Right lobe of liver (tissue), 6 donors: ENCODE measurements at regions not wholly inside any gene's neighbourhood (a gene's known extent, or its start where the extent isn't known, plus 50 kb on each side); places are given as distances from the start of the nearest gene placed in this dataset.

Experiments
- ATAC-seq, 4 donors: fragments of 200-7000 bp; cut with Tn5 transposase; one replicate each; pipeline ENCODE4 v1.9.1; 2020; ENCODE audit warnings: mild to moderate bottlenecking in 4 of 4, moderate library complexity in 4 of 4
- DNase-seq, 3 donors: peaks; one replicate each; pipeline ENCODE4 v3.0.0-alpha.2; 2020
- H3K27ac ChIP-seq, 3 donors: fragments of 200-600 bp; one replicate each; pipeline ENCODE4 v1.8.0; 2022
- H3K27me3 ChIP-seq, 2 donors: fragments of 200-600 bp; one replicate each; pipeline ENCODE4 v1.8.0; 2022
- H3K36me3 ChIP-seq, 4 donors: fragments of 200-600 bp; sonication (generic) in 1 of 4; one replicate each; pipeline versions ENCODE4 v1.5.1 to v1.8.0; 2017 to 2022; ENCODE audit warnings: control low read depth in 1 of 4
- H3K4me1 ChIP-seq, 4 donors: fragments of 200-600 bp; sonication (generic) in 1 of 4; one replicate each; pipeline versions ENCODE4 v1.5.1 to v1.8.0; 2017 to 2022; ENCODE audit warnings: control low read depth in 1 of 4
- H3K4me3 ChIP-seq, 3 donors: fragments of 200-600 bp; one replicate each; pipeline ENCODE4 v1.8.0; 2022
- H3K9me3 ChIP-seq, 4 donors: fragments of 200-600 bp; sonication (generic) in 1 of 4; one replicate each; pipeline versions ENCODE4 v1.5.1 to v1.8.0; 2017 to 2022; ENCODE audit warnings: control low read depth in 1 of 4
- CTCF ChIP-seq, 4 donors: fragments of 200-600 bp in 3 of 4; fragments of 450-650 bp in 1 of 4; IDR thresholded peaks; one replicate each; pipeline versions ENCODE4 v1.5.1 to v1.8.0; 2016 to 2022; ENCODE audit warnings: antibody characterized with exemption in 4 of 4, mild to moderate bottlenecking in 2 of 4
- POLR2A ChIP-seq: fragments of 450-650 bp; IDR thresholded peaks from one replicate; pipeline ENCODE4 v1.6.1; 2017; ENCODE audit warnings: antibody characterized with exemption, mild to moderate bottlenecking
- WGBS: methylation state at CpG from one replicate; pipeline ENCODE4 v1.1.6; 2018; ENCODE audit warnings: low coverage, low lambda C conversion rate; ENCODE audit not compliant: insufficient coverage; ENCODE audit errors: missing lambda C conversion rate; 5-methylcytosine and 5-hydroxymethylcytosine counted together
- intact Hi-C, 2 donors: fragments of 100-400 bp; cut with DNase I; formaldehyde crosslinking; loops; one replicate each; pipeline versions ENCODE4 v1.11.2 to v1.14.1; 2022
- donor health status: DM: no; HTN: yes; CAD: no.
- donor health status: DM: no; HTN: no; CAD: no.
- donor health status: DM: no; HTN: no; CAD: no.
- donor health status: DM: no; HTN: yes; CAD: no.
- donor health status: DM: no; HTN: yes; CAD: no.

- Histone ChIP-seq H3K4me1 (peaks cover 0 to 9% (median 4%) of the 10 kb centered on the region in 4 donors), H3K36me3 (no peaks in the 10 kb centered on the region), H3K27me3 (no peaks in the 10 kb centered on the region), H3K9me3 (no peaks in the 10 kb centered on the region), H3K4me3 (no peak overlapping the region), H3K27ac (no peak overlapping the region)
- ATAC-seq (no peak), DNase-seq (no peak)
- 62% methylated on average over 14 of the region's 15 CpGs for WGBS
- intact Hi-C loops = no loop called here
- TF ChIP-seq POLR2A = no peak
- TF ChIP-seq CTCF (IDR thresholded peaks at IDR 0.05) = no peak
These were observed 254.4 kb upstream of the PMEPA1 start for GRCh38 chr20:57964011-57964862.

- 63% methylated on average over 13 of the region's 19 CpGs for WGBS
- ATAC-seq = no peak
- H3K4me1 ChIP-seq = peaks cover 0 to 11% (median 4%) of the 10 kb centered on the region in 4 donors
- no peak for DNase-seq
- no peak overlapping the region for H3K27ac ChIP-seq
- no peak overlapping the region for H3K4me3 ChIP-seq
- intact Hi-C loops = no loop called here
- no peak for TF ChIP-seq POLR2A
- H3K36me3 ChIP-seq = no peaks in the 10 kb centered on the region
- H3K27me3 ChIP-seq = no peaks in the 10 kb centered on the region
- H3K9me3 ChIP-seq = no peaks in the 10 kb centered on the region
These were observed 251.2 kb upstream of the PMEPA1 start for GRCh38 chr20:57960803-57961575.

- peak in 2 of 4 donors; percentile 19 to 58 for ATAC-seq
- intact Hi-C loops = no loop called here
These were observed 249.8 kb upstream of the PMEPA1 start for GRCh38 chr20:57959589-57959988.

GRCh38 chr20:57959018-57959417 is 249.2 kb upstream of the PMEPA1 start:
- Histone ChIP-seq H3K36me3 (no peaks in the 10 kb centered on the region), H3K27me3 (no peaks in the 10 kb centered on the region), H3K4me3 (no peak overlapping the region), H3K4me1 (peaks cover 0 to 11% (median 4%) of the 10 kb centered on the region in 4 donors), H3K9me3 (no peaks in the 10 kb centered on the region), H3K27ac (peak overlapping the region; percentile 40 to 80 (median 55))
- ATAC-seq (peak; percentile 89 to 97 (median 93)), DNase-seq (peak; percentile 77 to 88 (median 79))
- WGBS = 40% methylated on average over 12 of the region's 12 CpGs
- TF ChIP-seq POLR2A (peak; percentile 52), CTCF (IDR thresholded peaks at IDR 0.05) (no peak)
- intact Hi-C loops = no loop called here

More at GRCh38 chr20:57959589-57959988, 249.8 kb upstream of the PMEPA1 start:
- 67% methylated on average over 1 of the region's 4 CpGs for WGBS
- TF ChIP-seq POLR2A (no peak), CTCF (IDR thresholded peaks at IDR 0.05) (no peak)
- Histone ChIP-seq H3K9me3 (no peaks in the 10 kb centered on the region), H3K4me3 (no peak overlapping the region), H3K4me1 (peaks cover 0 to 11% (median 4%) of the 10 kb centered on the region in 4 donors), H3K36me3 (no peaks in the 10 kb centered on the region), H3K27me3 (no peaks in the 10 kb centered on the region), H3K27ac (peak overlapping the region; percentile 40 to 80 (median 55))
- no peak for DNase-seq

- ATAC-seq (no peak), DNase-seq (no peak)
- Histone ChIP-seq H3K36me3 (no peaks in the 10 kb centered on the region), H3K4me1 (peaks cover 0 to 11% (median 4%) of the 10 kb centered on the region in 4 donors), H3K27ac (peak overlapping the region in 1 of 3 donors; percentile 80), H3K27me3 (no peaks in the 10 kb centered on the region), H3K9me3 (no peaks in the 10 kb centered on the region), H3K4me3 (no peak overlapping the region)
- TF ChIP-seq POLR2A = no peak
- TF ChIP-seq CTCF (IDR thresholded peaks at IDR 0.05) = no peak
- intact Hi-C loops = no loop called here
- WGBS = 64% methylated on average over 3 of the region's 3 CpGs
These were observed 248.2 kb upstream of the PMEPA1 start for GRCh38 chr20:57958050-57958420.
